GM12878 (cell line): ENCODE measurements at regions not wholly inside any gene's neighbourhood (a gene's known extent, or its start where the extent isn't known, plus 50 kb on each side); places are given as distances from the start of the nearest gene placed in this dataset.
A peak's percentile ranks its signal among the peaks of the same experiment; 100 is the strongest.

Experiments
- ATAC-seq: fragments of 200-7000 bp; cut with Tn5 transposase; 3 replicates; pipeline ENCODE4 v1.9.1; 2020; ENCODE audit warnings: mild to moderate bottlenecking, moderate library complexity
- BruUV-seq: library from RNA; stranded (reverse); fragments of 400-500 nt; replicated peaks from 2 replicates; lab custom pipeline; 2021; lab: Mats Ljungman, UMichigan
- CTCF ChIA-PET: fragments of 300-600 bp; sonication (Branson Sonifier 250); formaldehyde crosslinking; extraction: SDS; loops from one replicate; lab custom pipeline; 2021; ENCODE audit warnings: inconsistent platforms; lab: Yijun Ruan, JAX
- POLR2A ChIA-PET: fragments of 350-600 bp; formaldehyde crosslinking; extraction: SDS; loops from one replicate; lab custom pipeline; 2021; ENCODE audit warnings: inconsistent platforms; lab: Charles Lee
- RAD21 ChIA-PET: fragments of 300-600 bp; sonication (Branson Sonifier 250); formaldehyde crosslinking; loops from one replicate; lab custom pipeline; 2023; ENCODE audit warnings: antibody characterized with exemption; ENCODE audit not compliant: unreplicated experiment; lab: Charles Lee
- SMC1A ChIA-PET: fragments of 300-600 bp; sonication (Branson Sonifier 250); formaldehyde crosslinking; loops from one replicate; lab custom pipeline; 2023; ENCODE audit not compliant: unreplicated experiment, uncharacterized antibody; lab: Charles Lee
- DNase-seq: peaks from one replicate; pipeline ENCODE4 v3.0.0-alpha.2; 2011; ENCODE audit warnings: low read depth, low spot score
- FAIRE-seq: peaks from 3 replicates; lab custom pipeline; 2011; peaks lifted over from hg19 to GRCh38; lab: Jason Lieb, UNC
- H2AFZ ChIP-seq: 2 replicates; pipeline ENCODE4 v1.6.0; 2011; ENCODE audit warnings: low read depth, low read length, control low read depth; ENCODE audit not compliant: control insufficient read depth
- H3K27ac ChIP-seq: 2 replicates; pipeline ENCODE4 v1.5.1; 2011; ENCODE audit warnings: control low read depth; ENCODE audit not compliant: control insufficient read depth, insufficient read depth
- H3K27me3 ChIP-seq, 2 experiments: replicated peaks in 1 of 2; 2 replicates each; pipeline versions ENCODE4 v1.6.0 to v1.6.1; 2011; ENCODE audit warnings: low read length in 1 of 2; ENCODE audit not compliant: control insufficient read depth in 2 of 2, insufficient read depth in 2 of 2
- H3K36me3 ChIP-seq, 2 experiments: 2 replicates each; pipeline ENCODE4 v1.5.1; 2011; ENCODE audit warnings: low read length in 1 of 2; ENCODE audit not compliant: control insufficient read depth in 2 of 2, insufficient read depth in 2 of 2
- H3K4me1 ChIP-seq: 2 replicates; pipeline ENCODE4 v1.6.1; 2011; ENCODE audit warnings: mild to moderate bottlenecking, low read length, moderate library complexity, mixed read lengths; ENCODE audit not compliant: control insufficient read depth, insufficient read depth
- H3K4me2 ChIP-seq: 2 replicates; pipeline ENCODE4 v1.6.0; 2011; ENCODE audit warnings: control low read depth; ENCODE audit not compliant: control insufficient read depth, insufficient read depth
- H3K4me3 ChIP-seq: fragments of 200-600 bp; sonication (generic); 2 replicates; pipeline ENCODE4 v1.5.1; 2016
- H3K79me2 ChIP-seq: 2 replicates; pipeline ENCODE4 v1.6.0; 2011; ENCODE audit warnings: low read length; ENCODE audit not compliant: control insufficient read depth, insufficient read depth
- H3K9ac ChIP-seq: 2 replicates; pipeline ENCODE4 v1.8.0; 2011; ENCODE audit warnings: low read length, control low read depth, mixed read lengths; ENCODE audit not compliant: control insufficient read depth, insufficient read depth
- H3K9me3 ChIP-seq: replicated peaks from 3 replicates; pipeline ENCODE4 v1.5.1; 2011; ENCODE audit warnings: mild to moderate bottlenecking, low read length; ENCODE audit not compliant: control insufficient read depth, insufficient read depth
- H4K20me1 ChIP-seq: 2 replicates; pipeline ENCODE4 v1.6.0; 2011; ENCODE audit not compliant: control insufficient read depth, insufficient read depth
- BHLHE40 ChIP-seq, 2 experiments: fragments of 450-650 bp in 1 of 2; IDR thresholded peaks; 2 replicates each; pipeline ENCODE4 v1.6.1; 2011 to 2017; ENCODE audit warnings: low read depth in 2 of 2, borderline replicate concordance in 1 of 2, improper control_type of control experiment in 1 of 2, low read length in 1 of 2, mild to moderate bottlenecking in 1 of 2
- CHD1 ChIP-seq: IDR thresholded peaks from 2 replicates; pipeline ENCODE4 v1.6.1; 2012; ENCODE audit warnings: low read depth, low read length, improper control_type of control experiment
- CHD4 ChIP-seq: fragments of 200-600 bp; sonication (generic); IDR thresholded peaks from 2 replicates; pipeline ENCODE4 v1.6.1; 2016; ENCODE audit warnings: mild to moderate bottlenecking
- ETV6 ChIP-seq, 2 experiments: fragments of 450-650 bp in 1 of 2; IDR thresholded peaks in 1 of 2; conservative IDR thresholded peaks in 1 of 2; 2 replicates each; pipeline ENCODE4 v1.6.1; 2014; ENCODE audit warnings: antibody characterized with exemption in 1 of 2, borderline replicate concordance in 1 of 2, low read depth in 1 of 2, mild to moderate bottlenecking in 1 of 2, moderate library complexity in 1 of 2
- IRF4 ChIP-seq: IDR thresholded peaks from 2 replicates; pipeline ENCODE4 v1.6.1; 2011; ENCODE audit warnings: low read depth, low read length
- IRF5 ChIP-seq: fragments of 450-650 bp; IDR thresholded peaks from 2 replicates; pipeline ENCODE4 v1.6.1; 2017; ENCODE audit warnings: borderline replicate concordance
- JUNB ChIP-seq: IDR thresholded peaks from 2 replicates; pipeline ENCODE4 v1.6.1; 2016; ENCODE audit warnings: antibody characterized with exemption, mild to moderate bottlenecking
- MTA3 ChIP-seq: IDR thresholded peaks from 2 replicates; pipeline ENCODE4 v1.6.1; 2012; ENCODE audit warnings: low read length, inconsistent platforms, borderline replicate concordance
- MXI1 ChIP-seq: fragments of 150-350 bp; IDR thresholded peaks from 2 replicates; pipeline ENCODE4 v1.6.1; 2011; ENCODE audit warnings: low read depth, mild to moderate bottlenecking, inconsistent platforms, low read length, improper control_type of control experiment
- NFYB ChIP-seq: IDR thresholded peaks from 2 replicates; pipeline ENCODE4 v1.6.1; 2011; ENCODE audit warnings: low read depth, mild to moderate bottlenecking, low read length, improper control_type of control experiment, moderate library complexity; ENCODE audit not compliant: insufficient read depth
- PAX5 ChIP-seq: IDR thresholded peaks from 2 replicates; pipeline ENCODE4 v1.6.1; 2011; ENCODE audit warnings: low read depth, low read length, borderline replicate concordance
- PAX8 ChIP-seq: fragments of 450-650 bp; IDR thresholded peaks from 2 replicates; pipeline ENCODE4 v1.6.1; 2017; ENCODE audit warnings: mild to moderate bottlenecking, moderate library complexity
- RBBP5 ChIP-seq: fragments of 200-600 bp; sonication (generic); conservative IDR thresholded peaks from 2 replicates; pipeline ENCODE4 v1.6.1; 2016
- RCOR1 ChIP-seq: conservative IDR thresholded peaks from 2 replicates; pipeline ENCODE4 v1.6.1; 2012; ENCODE audit warnings: low read depth, low read length, improper control_type of control experiment
- STAT3 ChIP-seq: IDR thresholded peaks from 2 replicates; pipeline ENCODE4 v1.6.1; 2011; ENCODE audit warnings: low read depth, low read length, improper control_type of control experiment
- SUPT20H ChIP-seq: IDR thresholded peaks from 2 replicates; pipeline ENCODE4 v1.6.1; 2011; ENCODE audit warnings: low read depth, mild to moderate bottlenecking, low read length, moderate library complexity, borderline replicate concordance; ENCODE audit not compliant: control insufficient read depth
- WGBS: methylation state at CpG from one replicate; pipeline ENCODE4 v1.1.6; 2016; ENCODE audit warnings: low lambda C conversion rate; ENCODE audit not compliant: insufficient replicate concordance, insufficient coverage; ENCODE audit errors: missing lambda C conversion rate; 5-methylcytosine and 5-hydroxymethylcytosine counted together
- in situ Hi-C: fragments of 300-500 bp; cut with MboI; formaldehyde crosslinking; loops from 9 replicates; pipeline ENCODE4 v1.14.3; 2018; ENCODE audit warnings: mixed read lengths
- intact Hi-C: fragments of 100-400 bp; cut with micrococcal nuclease; formaldehyde crosslinking; loops from one replicate; pipeline ENCODE4 v1.14.2; 2022; ENCODE audit not compliant: unreplicated experiment
- TF ChIP-seq, protein P1 (sequence below), 3 experiments: IDR thresholded peaks in 2 of 3; conservative IDR thresholded peaks in 1 of 3; 2 replicates each; pipeline ENCODE4 v1.5.1; 2011; ENCODE audit warnings: low read depth in 3 of 3, low read length in 3 of 3, mild to moderate bottlenecking in 3 of 3, control low read depth in 2 of 3, moderate library complexity in 2 of 3, inconsistent platforms in 1 of 3, mixed read lengths in 1 of 3; ENCODE audit not compliant: control insufficient read depth in 2 of 3, insufficient read depth in 1 of 3; ENCODE audit errors: extremely low read depth in 1 of 3
- TF ChIP-seq, protein P2 (sequence below): fragments of 450-650 bp; IDR thresholded peaks from 2 replicates; pipeline ENCODE4 v1.6.1; 2017; ENCODE audit warnings: low read depth, mild to moderate bottlenecking, moderate library complexity
- TF ChIP-seq, protein P3 (sequence below): IDR thresholded peaks from 2 replicates; pipeline ENCODE4 v1.6.1; 2012; ENCODE audit warnings: low read depth, low read length, improper control_type of control experiment

- ATAC-seq (peak; percentile 86), FAIRE-seq (peak; percentile 95), DNase-seq (peak; percentile 69)
- POLR2A ChIA-PET, result no interaction called here
- in situ Hi-C loops, result loop anchor here (10.0 kb wide), 1 partner anchor 364 kb away; no protein-coding TSS in a partner anchor
- H3K4me1 ChIP-seq, result peaks cover 6% of the 10 kb centered on the region
- H3K4me2 ChIP-seq, result peak overlapping the region; percentile 90
- peaks cover 4% of the 10 kb centered on the region; the same call in 1 of the 3 replicates for H3K9me3 ChIP-seq
- H3K27me3 ChIP-seq, result no peaks in the 10 kb centered on the region
- BruUV-seq, result no TSS peak
- intact Hi-C loops, result loop anchor here (5.0 kb wide), 3 partner anchors 59 to 154 kb away; no protein-coding TSS in a partner anchor
- SMC1A ChIA-PET, result interaction anchor here (0.7 to 2.0 kb wide), 4 partner anchors 10 to 39 kb away, joined by 4 to 6 read pairs (median 4); no protein-coding TSS in a partner anchor
- WGBS, result 0% methylated on average over 1 of the region's 1 CpG
- H3K9ac ChIP-seq, result no peak overlapping the region
- peak overlapping the region; percentile 19; the same call in 1 of the 2 replicates for H2AFZ ChIP-seq
- peak overlapping the region; percentile 44; the same call in 1 of the 2 replicates for H3K4me3 ChIP-seq
- peak overlapping the region; percentile 78 for H3K27ac ChIP-seq
- H3K79me2 ChIP-seq, result no peaks in the 10 kb centered on the region
- no peaks in the 10 kb centered on the region for H4K20me1 ChIP-seq
- CTCF ChIA-PET, result no interaction called here
- RAD21 ChIA-PET, result interaction anchor here (1.7 kb wide), 1 partner anchor 31 kb away, joined by 4 read pairs; no protein-coding TSS in a partner anchor
- H3K36me3 ChIP-seq, result no peaks in the 10 kb centered on the region
- TF ChIP-seq NFYB (no peak), IRF5 (no peak), RCOR1 (no peak), STAT3 (no peak), CHD4 (no peak), MXI1 (peak; percentile 42; the same call in 1 of the 2 replicates), IRF4 (no peak), RBBP5 (no peak), SUPT20H (no peak), CHD1 (no peak), BHLHE40 (IDR thresholded peaks at IDR 0.05; ENCODE audit: borderline replicate concordance in 1 of 2, low read depth in 2 of 2, low read length in 1 of 2) (no peak), MTA3 (no peak), JUNB (no peak), PAX8 (no peak), ETV6 (conservative IDR thresholded peaks at IDR 0.05 in 1 of 2, IDR thresholded peaks at IDR 0.05 in 1 of 2; ENCODE audit: borderline replicate concordance in 1 of 2, low read depth in 1 of 2) (peak in 1 of 2 experiments; percentile 33; a peak in 1 of 4 replicates), PAX5 (no peak)
- TF ChIP-seq, protein P1, sequence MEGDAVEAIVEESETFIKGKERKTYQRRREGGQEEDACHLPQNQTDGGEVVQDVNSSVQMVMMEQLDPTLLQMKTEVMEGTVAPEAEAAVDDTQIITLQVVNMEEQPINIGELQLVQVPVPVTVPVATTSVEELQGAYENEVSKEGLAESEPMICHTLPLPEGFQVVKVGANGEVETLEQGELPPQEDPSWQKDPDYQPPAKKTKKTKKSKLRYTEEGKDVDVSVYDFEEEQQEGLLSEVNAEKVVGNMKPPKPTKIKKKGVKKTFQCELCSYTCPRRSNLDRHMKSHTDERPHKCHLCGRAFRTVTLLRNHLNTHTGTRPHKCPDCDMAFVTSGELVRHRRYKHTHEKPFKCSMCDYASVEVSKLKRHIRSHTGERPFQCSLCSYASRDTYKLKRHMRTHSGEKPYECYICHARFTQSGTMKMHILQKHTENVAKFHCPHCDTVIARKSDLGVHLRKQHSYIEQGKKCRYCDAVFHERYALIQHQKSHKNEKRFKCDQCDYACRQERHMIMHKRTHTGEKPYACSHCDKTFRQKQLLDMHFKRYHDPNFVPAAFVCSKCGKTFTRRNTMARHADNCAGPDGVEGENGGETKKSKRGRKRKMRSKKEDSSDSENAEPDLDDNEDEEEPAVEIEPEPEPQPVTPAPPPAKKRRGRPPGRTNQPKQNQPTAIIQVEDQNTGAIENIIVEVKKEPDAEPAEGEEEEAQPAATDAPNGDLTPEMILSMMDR (IDR thresholded peaks at IDR 0.05 in 2 of 3, conservative IDR thresholded peaks at IDR 0.05 in 1 of 3; ENCODE audit: control insufficient read depth in 2 of 3, extremely low read depth in 1 of 3, insufficient read depth in 1 of 3, low read depth in 3 of 3, low read length in 3 of 3), result no peak
- TF ChIP-seq, protein P2, sequence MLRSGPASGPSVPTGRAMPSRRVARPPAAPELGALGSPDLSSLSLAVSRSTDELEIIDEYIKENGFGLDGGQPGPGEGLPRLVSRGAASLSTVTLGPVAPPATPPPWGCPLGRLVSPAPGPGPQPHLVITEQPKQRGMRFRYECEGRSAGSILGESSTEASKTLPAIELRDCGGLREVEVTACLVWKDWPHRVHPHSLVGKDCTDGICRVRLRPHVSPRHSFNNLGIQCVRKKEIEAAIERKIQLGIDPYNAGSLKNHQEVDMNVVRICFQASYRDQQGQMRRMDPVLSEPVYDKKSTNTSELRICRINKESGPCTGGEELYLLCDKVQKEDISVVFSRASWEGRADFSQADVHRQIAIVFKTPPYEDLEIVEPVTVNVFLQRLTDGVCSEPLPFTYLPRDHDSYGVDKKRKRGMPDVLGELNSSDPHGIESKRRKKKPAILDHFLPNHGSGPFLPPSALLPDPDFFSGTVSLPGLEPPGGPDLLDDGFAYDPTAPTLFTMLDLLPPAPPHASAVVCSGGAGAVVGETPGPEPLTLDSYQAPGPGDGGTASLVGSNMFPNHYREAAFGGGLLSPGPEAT, result peak; percentile 51; the same call in 1 of the 2 replicates
- TF ChIP-seq, protein P3, sequence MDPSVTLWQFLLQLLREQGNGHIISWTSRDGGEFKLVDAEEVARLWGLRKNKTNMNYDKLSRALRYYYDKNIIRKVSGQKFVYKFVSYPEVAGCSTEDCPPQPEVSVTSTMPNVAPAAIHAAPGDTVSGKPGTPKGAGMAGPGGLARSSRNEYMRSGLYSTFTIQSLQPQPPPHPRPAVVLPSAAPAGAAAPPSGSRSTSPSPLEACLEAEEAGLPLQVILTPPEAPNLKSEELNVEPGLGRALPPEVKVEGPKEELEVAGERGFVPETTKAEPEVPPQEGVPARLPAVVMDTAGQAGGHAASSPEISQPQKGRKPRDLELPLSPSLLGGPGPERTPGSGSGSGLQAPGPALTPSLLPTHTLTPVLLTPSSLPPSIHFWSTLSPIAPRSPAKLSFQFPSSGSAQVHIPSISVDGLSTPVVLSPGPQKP, result no peak
Observed at GRCh38 chr4:170698334-170698733, 608.6 kb upstream of the AADAT start.
